ENCODE measurements at regions not wholly inside any gene's neighbourhood (a gene's known extent, or its start where the extent isn't known, plus 50 kb on each side); places are given as distances from the start of the nearest gene placed in this dataset.

GRCh38 chr10:10007957-10008356 lies 1009.7 kb upstream of the CELF2 start:
- CTCF ChIA-PET = no interaction called here
- Histone ChIP-seq H3K27ac (ENCODE audit: low read depth, low read length) (no peak overlapping the region), H3K4me1 (ENCODE audit: control insufficient read depth in 1 of 2, insufficient read depth in 2 of 2, low read length in 2 of 2) (no peaks in the 10 kb centered on the region), H3K79me2 (ENCODE audit: insufficient read depth, low read length) (no peaks in the 10 kb centered on the region), H4K20me1 (ENCODE audit: insufficient read depth) (no peaks in the 10 kb centered on the region), H3K9ac (ENCODE audit: low read length) (no peak overlapping the region), H3K9me3 (ENCODE audit: control insufficient read depth in 1 of 2, insufficient read depth in 1 of 2, low read depth in 1 of 2, low read length in 2 of 2) (peaks cover 18 to 26% of the 10 kb centered on the region in 2 experiments; a peak in 2 of 4 replicates), H3K27me3 (ENCODE audit: insufficient read depth, low read length) (no peaks in the 10 kb centered on the region), H3K4me3 (replicated peaks in 1 of 2; ENCODE audit: low read depth in 1 of 2, low read length in 2 of 2) (no peak overlapping the region), H3K9me2 (ENCODE audit: insufficient read depth) (no peaks in the 10 kb centered on the region), H3K4me2 (ENCODE audit: low read length) (no peak overlapping the region), H2AFZ (ENCODE audit: low read depth, low read length, poor library complexity, severe bottlenecking) (no peak overlapping the region), H3K36me3 (ENCODE audit: control insufficient read depth in 1 of 2, insufficient read depth in 2 of 2, low read length in 2 of 2) (no peaks in the 10 kb centered on the region)
- DNase-seq (ENCODE audit: low read depth, low spot score) (no peak), ATAC-seq (no peak)
- POLR2A ChIA-PET = no interaction called here
- intact Hi-C loops (cut with micrococcal nuclease) = no loop called here
- RAD21 ChIA-PET (ENCODE audit: low non-redundant PET in 1 of 2, low total read pairs in 2 of 2, uncharacterized antibody in 2 of 2, unreplicated experiment in 2 of 2) = no interaction called here
- BruUV-seq (replicated peaks) = no TSS peak
- TF ChIP-seq YY1 (IDR thresholded peaks at IDR 0.05; ENCODE audit: extremely low read depth, insufficient replicate concordance, low read depth, low read length) = no peak
- TF ChIP-seq POLR2A (IDR thresholded peaks at IDR 0.05; ENCODE audit: borderline replicate concordance, extremely low read depth, insufficient read depth, insufficient read length) = no peak
- no peak for TF ChIP-seq SIN3A (IDR thresholded peaks at IDR 0.05; ENCODE audit: low read depth)
- no peak for TF ChIP-seq ZNF274 (IDR thresholded peaks at IDR 0.05; ENCODE audit: low read depth, low read length)
- no peak for TF ChIP-seq POLR2AphosphoS5 (IDR thresholded peaks at IDR 0.05; ENCODE audit: low read depth, low read length)
- TF ChIP-seq SRF (IDR thresholded peaks at IDR 0.05; ENCODE audit: low read depth) = no peak
- no peak for TF ChIP-seq RAD21 (IDR thresholded peaks at IDR 0.05; ENCODE audit: low read depth)
- TF ChIP-seq CEBPB (IDR thresholded peaks at IDR 0.05; ENCODE audit: low read depth) = no peak
- no peak for TF ChIP-seq ELF1 (IDR thresholded peaks at IDR 0.05; ENCODE audit: borderline replicate concordance, low read depth)
- TF ChIP-seq EZH2phosphoT487 (IDR thresholded peaks at IDR 0.05; ENCODE audit: borderline replicate concordance) = no peak
- no peak for TF ChIP-seq TCF7L2 (IDR thresholded peaks at IDR 0.05; ENCODE audit: borderline replicate concordance, extremely low read depth, insufficient read depth, insufficient read length)
- TF ChIP-seq SP1 (IDR thresholded peaks at IDR 0.05; ENCODE audit: low read depth) = no peak
- no peak for TF ChIP-seq MAX (IDR thresholded peaks at IDR 0.05)
- TF ChIP-seq EGR1 (IDR thresholded peaks at IDR 0.05; ENCODE audit: low read depth) = no peak
- no peak for TF ChIP-seq ATF3 (IDR thresholded peaks at IDR 0.05)
- no peak for TF ChIP-seq CTCF (IDR thresholded peaks at IDR 0.05 in 2 of 3, conservative IDR thresholded peaks at IDR 0.05 in 1 of 3; ENCODE audit: borderline replicate concordance in 1 of 3, insufficient read depth in 1 of 3, low read depth in 2 of 3, low read length in 2 of 3)

Data from HCT116 (cell line).